HEK293 (cell line): ENCODE measurements at regions not wholly inside any gene's neighbourhood (a gene's known extent, or its start where the extent isn't known, plus 50 kb on each side); places are given as distances from the start of the nearest gene placed in this dataset.

ENCODE experiments used
- CTCF ChIA-PET: fragments of 350-600 bp; formaldehyde crosslinking; extraction: SDS; loops from one replicate; lab custom pipeline; 2021; ENCODE audit warnings: antibody characterized with exemption; lab: Yijun Ruan, JAX
- POLR2A ChIA-PET: fragments of 300-600 bp; formaldehyde crosslinking; extraction: SDS; loops from one replicate; lab custom pipeline; 2020; ENCODE audit warnings: antibody characterized with exemption, inconsistent platforms; lab: Yijun Ruan, JAX
- H3K27ac ChIP-seq: fragments of 200-500 bp; sonication (Bioruptor generic); 2 replicates; pipeline ENCODE4 v1.5.1; 2014; ENCODE audit warnings: low read depth, low read length, control low read depth, inconsistent platforms; ENCODE audit errors: extremely low read depth
- H3K36me3 ChIP-seq, 2 experiments: fragments of 200-500 bp in 1 of 2; sonication (Bioruptor generic) in 1 of 2; 1 replicate in 1 of 2; 2 replicates in 1 of 2; pipeline ENCODE4 v1.5.1; 2014 to 2017; ENCODE audit warnings: inconsistent platforms in 2 of 2, low read length in 2 of 2; ENCODE audit not compliant: control insufficient read depth in 2 of 2, insufficient read depth in 1 of 2
- H3K4me1 ChIP-seq: fragments of 200-500 bp; sonication (Bioruptor generic); 2 replicates; pipeline ENCODE4 v1.5.1; 2014; ENCODE audit warnings: mild to moderate bottlenecking, low read length, inconsistent platforms; ENCODE audit not compliant: control insufficient read depth, insufficient read depth
- H3K4me3 ChIP-seq: 2 replicates; pipeline ENCODE4 v1.5.1; 2011; ENCODE audit warnings: low read depth, mild to moderate bottlenecking, control low read depth, low read length, moderate library complexity
- H3K9me3 ChIP-seq: fragments of 200-500 bp; sonication (Bioruptor generic); 2 replicates; pipeline ENCODE4 v1.5.1; 2014; ENCODE audit warnings: low read depth, low read length, inconsistent platforms; ENCODE audit not compliant: control insufficient read depth, insufficient read depth
- BCL6B ChIP-seq: fragments of 450-650 bp; formaldehyde crosslinking; IDR thresholded peaks from 2 replicates; pipeline ENCODE4 v1.5.1; 2017; ENCODE audit warnings: missing biosample characterization, missing genetic modification characterization
- FEZF1 ChIP-seq: fragments of 450-650 bp; formaldehyde crosslinking; IDR thresholded peaks from 2 replicates; pipeline ENCODE4 v1.5.1; 2016; ENCODE audit warnings: missing biosample characterization, missing genetic modification characterization
- RBAK ChIP-seq: fragments of 450-650 bp; formaldehyde crosslinking; IDR thresholded peaks from 2 replicates; pipeline ENCODE4 v1.5.1; 2016; ENCODE audit warnings: missing biosample characterization, missing genetic modification characterization
- SCRT1 ChIP-seq: fragments of 450-650 bp; formaldehyde crosslinking; IDR thresholded peaks from 2 replicates; pipeline ENCODE4 v1.5.1; 2016; ENCODE audit warnings: missing biosample characterization, missing genetic modification characterization, borderline replicate concordance
- SP2 ChIP-seq: fragments of 450-650 bp; formaldehyde crosslinking; IDR thresholded peaks from 2 replicates; pipeline ENCODE4 v1.5.1; 2016; ENCODE audit warnings: missing biosample characterization, missing genetic modification characterization
- TCF7L2 ChIP-seq: IDR thresholded peaks from 2 replicates; pipeline ENCODE4 v1.6.1; 2011; ENCODE audit warnings: low read depth, mild to moderate bottlenecking, inconsistent platforms, low read length, moderate library complexity, borderline replicate concordance
- YY2 ChIP-seq: fragments of 450-650 bp; formaldehyde crosslinking; IDR thresholded peaks from 2 replicates; pipeline ENCODE4 v1.5.1; 2016; ENCODE audit warnings: missing biosample characterization, missing genetic modification characterization
- ZBTB6 ChIP-seq: fragments of 450-650 bp; formaldehyde crosslinking; IDR thresholded peaks from 2 replicates; pipeline ENCODE4 v1.5.1; 2017; ENCODE audit warnings: missing biosample characterization, missing genetic modification characterization
- ZBTB7A ChIP-seq: fragments of 450-650 bp; formaldehyde crosslinking; IDR thresholded peaks from 2 replicates; pipeline ENCODE4 v1.5.1; 2016; ENCODE audit warnings: low read depth, missing biosample characterization, missing genetic modification characterization
- ZFP3 ChIP-seq: fragments of 450-650 bp; formaldehyde crosslinking; IDR thresholded peaks from 2 replicates; pipeline ENCODE4 v1.5.1; 2016; ENCODE audit warnings: low read depth, missing biosample characterization, missing genetic modification characterization
- ZNF239 ChIP-seq: fragments of 450-650 bp; formaldehyde crosslinking; IDR thresholded peaks from 2 replicates; pipeline ENCODE4 v1.5.1; 2016; ENCODE audit warnings: missing biosample characterization, missing genetic modification characterization
- ZNF274 ChIP-seq, 2 experiments: fragments of 200-500 bp in 1 of 2; fragments of 450-650 bp in 1 of 2; sonication (Bioruptor generic) in 1 of 2; formaldehyde crosslinking in 1 of 2; IDR thresholded peaks; 2 replicates each; pipeline versions ENCODE4 v1.5.1 to v1.6.1; 2014 to 2016; ENCODE audit warnings: borderline replicate concordance in 1 of 2, inconsistent platforms in 1 of 2, low read length in 1 of 2, missing biosample characterization in 1 of 2, missing genetic modification characterization in 1 of 2
- ZNF292 ChIP-seq: fragments of 450-650 bp; formaldehyde crosslinking; IDR thresholded peaks from 2 replicates; pipeline ENCODE4 v1.5.1; 2016; ENCODE audit warnings: low read depth, missing biosample characterization, missing genetic modification characterization, borderline replicate concordance
- ZNF510 ChIP-seq: fragments of 450-650 bp; formaldehyde crosslinking; IDR thresholded peaks from 2 replicates; pipeline ENCODE4 v1.5.1; 2018; ENCODE audit warnings: mild to moderate bottlenecking, missing genetic modification characterization, missing biosample characterization; ENCODE audit not compliant: insufficient replicate concordance
- ZNF621 ChIP-seq: fragments of 450-650 bp; formaldehyde crosslinking; IDR thresholded peaks from 2 replicates; pipeline ENCODE4 v1.5.1; 2017; ENCODE audit warnings: missing biosample characterization, missing genetic modification characterization
- ZSCAN4 ChIP-seq: fragments of 450-650 bp; formaldehyde crosslinking; IDR thresholded peaks from 2 replicates; pipeline ENCODE4 v1.5.1; 2017; ENCODE audit warnings: missing biosample characterization, missing genetic modification characterization
- ZXDB ChIP-seq: fragments of 450-650 bp; formaldehyde crosslinking; IDR thresholded peaks from 2 replicates; pipeline ENCODE4 v1.5.1; 2016; ENCODE audit warnings: missing biosample characterization, missing genetic modification characterization
- TF ChIP-seq, protein P1 (sequence below): fragments of 450-650 bp; formaldehyde crosslinking; IDR thresholded peaks from 2 replicates; pipeline ENCODE4 v1.5.1; 2017; ENCODE audit warnings: missing biosample characterization, missing genetic modification characterization
- TF ChIP-seq, protein P2 (sequence below): fragments of 450-650 bp; formaldehyde crosslinking; IDR thresholded peaks from 2 replicates; pipeline ENCODE4 v1.5.1; 2016; ENCODE audit warnings: missing biosample characterization, missing genetic modification characterization

DNA sequence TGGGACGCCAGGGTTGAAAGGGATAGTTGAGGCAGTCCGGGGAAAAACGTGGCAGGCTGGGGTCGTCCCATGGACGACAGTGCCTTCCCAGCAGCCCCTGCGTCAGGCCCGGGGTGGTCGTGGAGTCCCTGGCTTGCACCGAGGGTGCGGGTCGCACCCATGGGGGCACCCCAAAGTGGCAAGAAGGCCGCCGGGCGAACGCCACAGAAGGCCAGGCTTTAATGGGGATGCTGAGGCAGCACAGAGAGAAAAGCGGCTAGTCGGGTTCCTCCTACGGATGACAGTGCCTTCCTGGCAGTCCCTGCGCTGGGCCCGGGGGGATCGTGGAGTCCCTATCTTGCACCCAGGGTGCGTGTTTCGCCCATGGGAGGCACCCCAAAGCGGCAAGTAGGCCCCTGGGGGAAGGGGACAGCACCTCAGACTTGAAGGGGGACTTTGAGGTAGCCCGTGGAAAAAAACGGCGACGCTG is 158.6 kb upstream of the ALG10B start:
- Histone ChIP-seq H3K27ac (no peak overlapping the region), H3K4me3 (no peak overlapping the region), H3K4me1 (no peaks in the 10 kb centered on the region), H3K9me3 (no peaks in the 10 kb centered on the region), H3K36me3 (no peaks in the 10 kb centered on the region)
- ChIA-PET POLR2A (no interaction called here), CTCF (no interaction called here)
- TF ChIP-seq ZSCAN4 (no peak), BCL6B (tag by site-specific recombination) (no peak), YY2 (tag by site-specific recombination) (no peak), SP2 (no peak), ZNF239 (tag by site-specific recombination) (no peak), ZXDB (tag by site-specific recombination) (no peak), ZBTB7A (tag by site-specific recombination) (no peak), TCF7L2 (no peak), ZFP3 (tag by site-specific recombination) (no peak), SCRT1 (tag by site-specific recombination) (no peak), FEZF1 (tag by site-specific recombination) (no peak), RBAK (no peak), ZBTB6 (tag by site-specific recombination) (no peak), ZNF621 (no peak), ZNF274 (IDR thresholded peaks at IDR 0.05; ENCODE audit: low read length) (no peak), ZNF274 (tag by site-specific recombination; IDR thresholded peaks at IDR 0.05; ENCODE audit: borderline replicate concordance) (no peak), ZNF292 (no peak), ZNF510 (tag by site-specific recombination) (no peak)
- TF ChIP-seq, protein P1, sequence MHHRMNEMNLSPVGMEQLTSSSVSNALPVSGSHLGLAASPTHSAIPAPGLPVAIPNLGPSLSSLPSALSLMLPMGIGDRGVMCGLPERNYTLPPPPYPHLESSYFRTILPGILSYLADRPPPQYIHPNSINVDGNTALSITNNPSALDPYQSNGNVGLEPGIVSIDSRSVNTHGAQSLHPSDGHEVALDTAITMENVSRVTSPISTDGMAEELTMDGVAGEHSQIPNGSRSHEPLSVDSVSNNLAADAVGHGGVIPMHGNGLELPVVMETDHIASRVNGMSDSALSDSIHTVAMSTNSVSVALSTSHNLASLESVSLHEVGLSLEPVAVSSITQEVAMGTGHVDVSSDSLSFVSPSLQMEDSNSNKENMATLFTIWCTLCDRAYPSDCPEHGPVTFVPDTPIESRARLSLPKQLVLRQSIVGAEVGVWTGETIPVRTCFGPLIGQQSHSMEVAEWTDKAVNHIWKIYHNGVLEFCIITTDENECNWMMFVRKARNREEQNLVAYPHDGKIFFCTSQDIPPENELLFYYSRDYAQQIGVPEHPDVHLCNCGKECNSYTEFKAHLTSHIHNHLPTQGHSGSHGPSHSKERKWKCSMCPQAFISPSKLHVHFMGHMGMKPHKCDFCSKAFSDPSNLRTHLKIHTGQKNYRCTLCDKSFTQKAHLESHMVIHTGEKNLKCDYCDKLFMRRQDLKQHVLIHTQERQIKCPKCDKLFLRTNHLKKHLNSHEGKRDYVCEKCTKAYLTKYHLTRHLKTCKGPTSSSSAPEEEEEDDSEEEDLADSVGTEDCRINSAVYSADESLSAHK: no peak
- TF ChIP-seq, protein P2, sequence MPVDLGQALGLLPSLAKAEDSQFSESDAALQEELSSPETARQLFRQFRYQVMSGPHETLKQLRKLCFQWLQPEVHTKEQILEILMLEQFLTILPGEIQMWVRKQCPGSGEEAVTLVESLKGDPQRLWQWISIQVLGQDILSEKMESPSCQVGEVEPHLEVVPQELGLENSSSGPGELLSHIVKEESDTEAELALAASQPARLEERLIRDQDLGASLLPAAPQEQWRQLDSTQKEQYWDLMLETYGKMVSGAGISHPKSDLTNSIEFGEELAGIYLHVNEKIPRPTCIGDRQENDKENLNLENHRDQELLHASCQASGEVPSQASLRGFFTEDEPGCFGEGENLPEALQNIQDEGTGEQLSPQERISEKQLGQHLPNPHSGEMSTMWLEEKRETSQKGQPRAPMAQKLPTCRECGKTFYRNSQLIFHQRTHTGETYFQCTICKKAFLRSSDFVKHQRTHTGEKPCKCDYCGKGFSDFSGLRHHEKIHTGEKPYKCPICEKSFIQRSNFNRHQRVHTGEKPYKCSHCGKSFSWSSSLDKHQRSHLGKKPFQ (tag by site-specific recombination): no peak
